Loucy (cell line): ENCODE measurements at regions not wholly inside any gene's neighbourhood (a gene's known extent, or its start where the extent isn't known, plus 50 kb on each side); places are given as distances from the start of the nearest gene placed in this dataset.

Experiments used
- EZH2phosphoT487 ChIP-seq: fragments of 200-600 bp; IDR thresholded peaks from 2 replicates; pipeline ENCODE4 v1.6.1; 2018; ENCODE audit warnings: antibody characterized with exemption, mild to moderate bottlenecking, moderate library complexity, borderline replicate concordance
- TF ChIP-seq, protein P1 (sequence below): fragments of 200-600 bp; sonication (generic); conservative IDR thresholded peaks from 2 replicates; pipeline ENCODE4 v1.5.1; 2014; ENCODE audit warnings: mild to moderate bottlenecking, antibody characterized with exemption, low read length

DNA sequence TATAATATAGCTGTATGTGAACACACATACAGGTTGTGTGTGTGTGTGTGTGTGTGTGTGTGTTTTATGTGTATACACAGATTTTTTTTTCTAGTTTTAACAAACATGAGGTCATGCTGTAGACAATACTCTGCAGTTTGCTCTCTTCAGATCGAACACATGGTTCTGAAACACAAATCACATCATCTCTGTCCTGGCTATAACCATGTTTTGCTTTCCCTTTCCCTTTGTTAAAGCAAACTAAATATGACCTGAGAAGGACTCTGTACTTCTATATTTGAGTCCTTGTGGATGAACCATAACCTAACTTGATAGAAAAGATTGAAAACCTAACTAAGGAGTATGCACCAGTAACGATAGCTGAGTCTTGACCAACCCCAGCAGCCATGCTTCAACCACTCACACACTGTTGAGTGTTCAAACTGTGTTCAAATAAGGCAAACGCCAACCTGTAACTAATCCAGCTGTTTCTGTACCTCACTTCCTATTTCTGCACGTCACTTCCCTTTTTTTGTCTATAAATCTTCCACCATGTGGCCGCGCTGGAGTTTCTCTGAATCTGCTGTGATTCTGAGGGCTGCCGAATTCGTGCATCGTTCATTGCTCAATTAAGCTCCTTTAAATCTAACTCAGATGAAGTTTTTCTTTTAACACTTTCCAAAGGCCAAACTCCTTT lies 303.8 kb downstream of the HS3ST3B1 start:
- TF ChIP-seq, protein P1, sequence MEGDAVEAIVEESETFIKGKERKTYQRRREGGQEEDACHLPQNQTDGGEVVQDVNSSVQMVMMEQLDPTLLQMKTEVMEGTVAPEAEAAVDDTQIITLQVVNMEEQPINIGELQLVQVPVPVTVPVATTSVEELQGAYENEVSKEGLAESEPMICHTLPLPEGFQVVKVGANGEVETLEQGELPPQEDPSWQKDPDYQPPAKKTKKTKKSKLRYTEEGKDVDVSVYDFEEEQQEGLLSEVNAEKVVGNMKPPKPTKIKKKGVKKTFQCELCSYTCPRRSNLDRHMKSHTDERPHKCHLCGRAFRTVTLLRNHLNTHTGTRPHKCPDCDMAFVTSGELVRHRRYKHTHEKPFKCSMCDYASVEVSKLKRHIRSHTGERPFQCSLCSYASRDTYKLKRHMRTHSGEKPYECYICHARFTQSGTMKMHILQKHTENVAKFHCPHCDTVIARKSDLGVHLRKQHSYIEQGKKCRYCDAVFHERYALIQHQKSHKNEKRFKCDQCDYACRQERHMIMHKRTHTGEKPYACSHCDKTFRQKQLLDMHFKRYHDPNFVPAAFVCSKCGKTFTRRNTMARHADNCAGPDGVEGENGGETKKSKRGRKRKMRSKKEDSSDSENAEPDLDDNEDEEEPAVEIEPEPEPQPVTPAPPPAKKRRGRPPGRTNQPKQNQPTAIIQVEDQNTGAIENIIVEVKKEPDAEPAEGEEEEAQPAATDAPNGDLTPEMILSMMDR: no peak
- no peak for TF ChIP-seq EZH2phosphoT487
